GM21381 (cell line): ENCODE measurements at regions not wholly inside any gene's neighbourhood (a gene's known extent, or its start where the extent isn't known, plus 50 kb on each side); places are given as distances from the start of the nearest gene placed in this dataset.
"Not testable (repeated sequence)": the region's sequence is repeated elsewhere in the genome, so short reads cannot be mapped to it uniquely, and the experiment has no call there.

Experiments
- ATAC-seq: cut with Tn5 transposase; IDR thresholded peaks from one replicate; pipeline ENCODE4 v1.9.1; 2021; ENCODE audit warnings: mild to moderate bottlenecking, moderate library complexity; ENCODE audit not compliant: unreplicated experiment

- ATAC-seq = not testable (repeated sequence)
Measured at GRCh38 chr9:97248252-97248651, 59.2 kb upstream of the CCDC180 start.

- ATAC-seq = no peak
Measured at GRCh38 chr9:97243606-97244005, 63.9 kb upstream of the CCDC180 start.

GRCh38 chr9:97241430-97241829 lies 66.0 kb upstream of the CCDC180 start:
- ATAC-seq = not testable (repeated sequence)

GRCh38 chr9:97237951-97238889 lies 69.2 kb upstream of the CCDC180 start:
- peak; percentile 92 for ATAC-seq

- ATAC-seq = no peak
Measured at GRCh38 chr9:97237311-97237786, 70.1 kb upstream of the CCDC180 start.

- not testable (repeated sequence) for ATAC-seq
Measured at GRCh38 chr9:97233009-97233400, 74.5 kb upstream of the CCDC180 start.

GRCh38 chr9:97232060-97233008 lies 75.1 kb upstream of the CCDC180 start:
- not testable (repeated sequence) for ATAC-seq

- not testable (repeated sequence) for ATAC-seq
Measured at GRCh38 chr9:97222393-97222792, 85.1 kb upstream of the CCDC180 start.

GRCh38 chr9:97221478-97222355 lies 85.7 kb upstream of the CCDC180 start:
- ATAC-seq = not testable (repeated sequence)

- no peak for ATAC-seq
Measured at GRCh38 chr9:97220894-97221477, 86.5 kb upstream of the CCDC180 start.

GRCh38 chr9:97220396-97220795 lies 87.1 kb upstream of the CCDC180 start:
- not testable (repeated sequence) for ATAC-seq

GRCh38 chr9:97219443-97220140 lies 87.9 kb upstream of the CCDC180 start:
- ATAC-seq = not testable (repeated sequence)

GRCh38 chr9:97215127-97215526 lies 92.3 kb upstream of the CCDC180 start:
- ATAC-seq = not testable (repeated sequence)

- not testable (repeated sequence) for ATAC-seq
Measured at GRCh38 chr9:97214556-97214955, 92.9 kb upstream of the CCDC180 start.

- ATAC-seq = not testable (repeated sequence)
Measured at GRCh38 chr9:97199683-97200082, 107.8 kb upstream of the CCDC180 start.

GRCh38 chr9:97193767-97194166 lies 113.7 kb upstream of the CCDC180 start:
- not testable (repeated sequence) for ATAC-seq

- no peak for ATAC-seq
Measured at GRCh38 chr9:97188545-97188944, 118.9 kb upstream of the CCDC180 start.

GRCh38 chr9:97187706-97188105 lies 119.8 kb upstream of the CCDC180 start:
- not testable (repeated sequence) for ATAC-seq

GRCh38 chr9:97186493-97186892 lies 121.0 kb upstream of the CCDC180 start:
- ATAC-seq = no peak
